HL-60 (cell line): ENCODE measurements at regions not wholly inside any gene's neighbourhood (a gene's known extent, or its start where the extent isn't known, plus 50 kb on each side); places are given as distances from the start of the nearest gene placed in this dataset.

ENCODE experiments used
- DNase-seq, 2 experiments: peaks; one replicate each; pipeline ENCODE4 v3.0.0-alpha.2; 2010 to 2020; ENCODE audit warnings: low read depth in 1 of 2, low spot score in 1 of 2
- H3K27ac ChIP-seq: fragments of 250-450 bp; sonication (Bioruptor Pico); replicated peaks from 2 replicates; pipeline ENCODE4 v1.5.1; 2020; ENCODE audit warnings: mild to moderate bottlenecking, moderate library complexity
- H3K27me3 ChIP-seq: fragments of 250-450 bp; sonication (Bioruptor Pico); 2 replicates; pipeline ENCODE4 v1.5.1; 2021; ENCODE audit warnings: mild to moderate bottlenecking, moderate library complexity; ENCODE audit not compliant: insufficient read depth, poor library complexity, severe bottlenecking
- H3K4me3 ChIP-seq: replicated peaks from 2 replicates; pipeline ENCODE4 v1.5.1; 2011; ENCODE audit warnings: mild to moderate bottlenecking, control low read depth, low read length; ENCODE audit not compliant: insufficient read depth
- CTCF ChIP-seq: IDR thresholded peaks from one replicate; pipeline ENCODE4 v1.5.1; 2011; ENCODE audit warnings: low read length, control low read depth, inconsistent platforms; ENCODE audit not compliant: insufficient read depth
- GABPA ChIP-seq: IDR thresholded peaks from 2 replicates; pipeline ENCODE4 v1.6.1; 2012; ENCODE audit warnings: low read depth
- POLR2AphosphoS5 ChIP-seq: IDR thresholded peaks from 2 replicates; pipeline ENCODE4 v1.6.1; 2012; ENCODE audit warnings: low read depth
- REST ChIP-seq: IDR thresholded peaks from 2 replicates; pipeline ENCODE4 v1.6.1; 2012; ENCODE audit warnings: low read depth; ENCODE audit not compliant: insufficient replicate concordance
- SPI1 ChIP-seq: IDR thresholded peaks from 2 replicates; pipeline ENCODE4 v1.6.1; 2012; ENCODE audit warnings: low read depth, mild to moderate bottlenecking, borderline replicate concordance

GRCh38 chr10:58942724-58943123 lies 233.7 kb upstream of the PHYHIPL start:
- H3K27ac ChIP-seq, result no peak overlapping the region
- H3K27me3 ChIP-seq, result no peaks in the 10 kb centered on the region
- H3K4me3 ChIP-seq, result no peak overlapping the region
- DNase-seq, result no peak
- TF ChIP-seq SPI1, result no peak
- TF ChIP-seq CTCF, result no peak
- TF ChIP-seq REST, result no peak
- no peak for TF ChIP-seq GABPA
- TF ChIP-seq POLR2AphosphoS5, result no peak

- Histone ChIP-seq H3K27ac (no peak overlapping the region), H3K4me3 (no peak overlapping the region), H3K27me3 (no peaks in the 10 kb centered on the region)
- no peak for TF ChIP-seq GABPA
- TF ChIP-seq REST, result no peak
- no peak for TF ChIP-seq POLR2AphosphoS5
- no peak for TF ChIP-seq SPI1
- no peak for TF ChIP-seq CTCF
- DNase-seq, result no peak
Observed at GRCh38 chr10:58943256-58943890, 233.1 kb upstream of the PHYHIPL start.

DNA sequence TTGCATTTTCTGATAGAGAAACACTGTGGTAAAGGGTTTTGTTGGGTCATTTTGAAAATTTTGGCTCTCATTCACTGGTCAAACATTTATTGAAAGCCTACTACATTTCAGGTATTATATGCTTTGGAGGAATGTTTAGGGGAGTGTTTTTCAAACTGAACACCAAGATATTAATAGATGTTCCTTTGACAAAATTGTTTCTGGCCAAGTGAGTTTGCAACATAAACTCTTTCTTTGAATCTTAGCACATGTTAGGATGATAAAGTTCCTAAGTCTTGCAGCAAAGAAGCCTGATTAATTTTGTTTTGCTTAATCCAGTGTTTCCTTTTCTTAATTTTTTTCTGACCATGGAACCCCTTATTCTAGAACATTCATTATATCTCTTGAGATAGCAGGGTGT lies 232.5 kb upstream of the PHYHIPL start:
- H3K4me3 ChIP-seq, result no peak overlapping the region
- DNase-seq, result no peak
- H3K27ac ChIP-seq, result no peak overlapping the region
- TF ChIP-seq SPI1, result no peak
- no peak for TF ChIP-seq POLR2AphosphoS5
- TF ChIP-seq GABPA, result no peak
- TF ChIP-seq REST, result no peak
- no peak for TF ChIP-seq CTCF
- H3K27me3 ChIP-seq, result no peaks in the 10 kb centered on the region
